PC-9 (cell line): ENCODE measurements at regions not wholly inside any gene's neighbourhood (a gene's known extent, or its start where the extent isn't known, plus 50 kb on each side); places are given as distances from the start of the nearest gene placed in this dataset.

Experiments
- BruUV-seq: library from RNA; stranded (reverse); fragments of 400-500 nt; replicated peaks from 2 replicates; lab custom pipeline; 2021; lab: Mats Ljungman, UMichigan
- CTCF ChIA-PET: fragments of 300-600 bp; sonication (Branson Sonifier 250); formaldehyde crosslinking; loops from one replicate; lab custom pipeline; 2022; ENCODE audit warnings: antibody characterized with exemption; lab: Charles Lee
- POLR2A ChIA-PET: fragments of 300-600 bp; sonication (Branson Sonifier 250); formaldehyde crosslinking; loops from one replicate; lab custom pipeline; 2022; ENCODE audit warnings: antibody characterized with exemption; ENCODE audit not compliant: unreplicated experiment; lab: Charles Lee
- DNase-seq, 2 experiments: peaks; one replicate each; pipeline versions ENCODE4 v3.0.0 to v3.0.0-alpha.2; 2015 to 2022; ENCODE audit warnings: mixed read lengths in 1 of 2
- H2AFZ ChIP-seq: fragments of 200-600 bp; sonication (generic); 2 replicates; pipeline ENCODE4 v1.8.1; 2017; ENCODE audit warnings: antibody characterized with exemption
- H3F3A ChIP-seq: fragments of 200-600 bp; sonication (generic); 2 replicates; pipeline ENCODE4 v1.8.1; 2017; ENCODE audit warnings: antibody characterized with exemption, mild to moderate bottlenecking, low read depth; ENCODE audit not compliant: insufficient read depth
- H3K27ac ChIP-seq: fragments of 200-600 bp; sonication (generic); 2 replicates; pipeline ENCODE4 v1.6.1; 2016; ENCODE audit warnings: mixed run types
- H3K27me3 ChIP-seq: fragments of 200-600 bp; sonication (generic); 2 replicates; pipeline ENCODE4 v1.6.1; 2016; ENCODE audit warnings: low read depth, mixed run types; ENCODE audit not compliant: insufficient read depth
- H3K36me3 ChIP-seq: fragments of 200-600 bp; sonication (generic); 2 replicates; pipeline ENCODE4 v1.6.1; 2016; ENCODE audit warnings: low read depth, mixed run types
- H3K4me1 ChIP-seq: fragments of 200-600 bp; sonication (generic); replicated peaks from 2 replicates; pipeline ENCODE4 v1.6.1; 2016; ENCODE audit warnings: mixed run types; ENCODE audit not compliant: insufficient read depth
- H3K4me2 ChIP-seq: fragments of 200-600 bp; sonication (generic); 2 replicates; pipeline ENCODE4 v1.6.1; 2017; ENCODE audit warnings: mixed run types
- H3K4me3 ChIP-seq: fragments of 200-600 bp; sonication (generic); 2 replicates; pipeline ENCODE4 v1.6.1; 2016; ENCODE audit warnings: mixed run types
- H3K79me2 ChIP-seq: fragments of 200-600 bp; sonication (generic); 2 replicates; pipeline ENCODE4 v1.6.1; 2017; ENCODE audit warnings: low read depth, mixed run types
- H3K9me2 ChIP-seq: fragments of 200-600 bp; sonication (generic); 2 replicates; pipeline ENCODE4 v1.8.1; 2017; ENCODE audit warnings: mild to moderate bottlenecking; ENCODE audit not compliant: insufficient read depth
- H3K9me3 ChIP-seq: fragments of 200-600 bp; sonication (generic); 2 replicates; pipeline ENCODE4 v1.8.1; 2016; ENCODE audit warnings: low read depth; ENCODE audit not compliant: insufficient read depth
- H4K20me1 ChIP-seq: fragments of 200-600 bp; sonication (generic); 2 replicates; pipeline ENCODE4 v1.8.1; 2017; ENCODE audit not compliant: insufficient read depth
- EZH2 ChIP-seq: fragments of 200-600 bp; sonication (generic); IDR thresholded peaks from 2 replicates; pipeline ENCODE4 v1.8.0; 2017; ENCODE audit warnings: antibody characterized with exemption, low read depth
- intact Hi-C: fragments of 100-400 bp; cut with micrococcal nuclease; formaldehyde crosslinking; loops from one replicate; pipeline ENCODE4 v1.10.0; 2022; ENCODE audit not compliant: unreplicated experiment
- TF ChIP-seq, protein P1 (sequence below): fragments of 200-600 bp; sonication (generic); conservative IDR thresholded peaks from 2 replicates; pipeline ENCODE4 v1.6.1; 2017; ENCODE audit warnings: mixed run types, antibody characterized with exemption, mild to moderate bottlenecking, moderate library complexity

GRCh38 chr6:53209681-53210080 is 61.0 kb upstream of the GCM1 start:
- H3K27ac ChIP-seq = no peak overlapping the region
- H3K4me1 ChIP-seq = no peaks in the 10 kb centered on the region
- intact Hi-C loops = no loop called here
- H3K9me3 ChIP-seq = no peaks in the 10 kb centered on the region
- no peak for DNase-seq
- H3K9me2 ChIP-seq = no peaks in the 10 kb centered on the region
- H2AFZ ChIP-seq = no peak overlapping the region
- H3K79me2 ChIP-seq = no peaks in the 10 kb centered on the region
- no peaks in the 10 kb centered on the region for H4K20me1 ChIP-seq
- POLR2A ChIA-PET = no interaction called here
- H3K27me3 ChIP-seq = no peaks in the 10 kb centered on the region
- no peak overlapping the region for H3K4me3 ChIP-seq
- no peak for TF ChIP-seq EZH2
- TF ChIP-seq, protein P1, sequence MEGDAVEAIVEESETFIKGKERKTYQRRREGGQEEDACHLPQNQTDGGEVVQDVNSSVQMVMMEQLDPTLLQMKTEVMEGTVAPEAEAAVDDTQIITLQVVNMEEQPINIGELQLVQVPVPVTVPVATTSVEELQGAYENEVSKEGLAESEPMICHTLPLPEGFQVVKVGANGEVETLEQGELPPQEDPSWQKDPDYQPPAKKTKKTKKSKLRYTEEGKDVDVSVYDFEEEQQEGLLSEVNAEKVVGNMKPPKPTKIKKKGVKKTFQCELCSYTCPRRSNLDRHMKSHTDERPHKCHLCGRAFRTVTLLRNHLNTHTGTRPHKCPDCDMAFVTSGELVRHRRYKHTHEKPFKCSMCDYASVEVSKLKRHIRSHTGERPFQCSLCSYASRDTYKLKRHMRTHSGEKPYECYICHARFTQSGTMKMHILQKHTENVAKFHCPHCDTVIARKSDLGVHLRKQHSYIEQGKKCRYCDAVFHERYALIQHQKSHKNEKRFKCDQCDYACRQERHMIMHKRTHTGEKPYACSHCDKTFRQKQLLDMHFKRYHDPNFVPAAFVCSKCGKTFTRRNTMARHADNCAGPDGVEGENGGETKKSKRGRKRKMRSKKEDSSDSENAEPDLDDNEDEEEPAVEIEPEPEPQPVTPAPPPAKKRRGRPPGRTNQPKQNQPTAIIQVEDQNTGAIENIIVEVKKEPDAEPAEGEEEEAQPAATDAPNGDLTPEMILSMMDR = no peak
- no TSS peak for BruUV-seq
- H3F3A ChIP-seq = no peaks in the 10 kb centered on the region
- CTCF ChIA-PET = no interaction called here
- no peaks in the 10 kb centered on the region for H3K36me3 ChIP-seq
- H3K4me2 ChIP-seq = no peak overlapping the region

DNA sequence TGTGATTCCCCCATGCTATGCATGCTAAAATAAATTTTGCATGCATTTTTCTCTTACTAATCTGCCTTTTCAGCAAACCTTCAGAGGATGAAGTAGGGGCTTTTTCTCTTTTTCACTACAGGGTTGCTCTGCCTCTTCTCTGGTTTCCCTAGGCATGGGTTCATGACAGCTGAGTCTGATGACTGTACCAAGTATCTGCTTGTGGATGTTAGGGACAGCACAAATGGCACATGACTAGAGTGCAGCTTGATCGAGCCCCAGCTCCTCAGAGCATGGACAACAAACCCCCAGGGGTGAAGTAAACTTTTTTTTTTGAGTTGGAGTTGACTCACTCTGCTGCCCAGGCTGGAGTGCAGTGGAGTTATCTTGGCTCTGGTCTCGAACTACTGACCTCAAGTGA is 57.1 kb upstream of the GCM1 start:
- Histone ChIP-seq H3K36me3 (no peaks in the 10 kb centered on the region), H3K27me3 (no peaks in the 10 kb centered on the region), H2AFZ (no peak overlapping the region), H3F3A (no peaks in the 10 kb centered on the region), H3K9me3 (no peaks in the 10 kb centered on the region), H3K9me2 (no peaks in the 10 kb centered on the region), H3K27ac (no peak overlapping the region), H3K79me2 (no peaks in the 10 kb centered on the region), H3K4me3 (no peak overlapping the region), H3K4me2 (no peak overlapping the region), H3K4me1 (no peaks in the 10 kb centered on the region), H4K20me1 (no peaks in the 10 kb centered on the region)
- CTCF ChIA-PET = no interaction called here
- TF ChIP-seq, protein P1 = no peak
- TF ChIP-seq EZH2 = no peak
- no peak for DNase-seq
- POLR2A ChIA-PET = no interaction called here
- BruUV-seq = no TSS peak
- intact Hi-C loops = no loop called here

GRCh38 chr6:53203483-53203882 is 54.8 kb upstream of the GCM1 start:
- CTCF ChIA-PET = no interaction called here
- no TSS peak for BruUV-seq

More at GRCh38 chr6:53203483-53203882, 54.8 kb upstream of the GCM1 start:
- H3K9me2 ChIP-seq = no peaks in the 10 kb centered on the region
- no peaks in the 10 kb centered on the region for H3K36me3 ChIP-seq
- POLR2A ChIA-PET = no interaction called here
- no peak overlapping the region for H2AFZ ChIP-seq
- no peaks in the 10 kb centered on the region for H3K79me2 ChIP-seq
- no peak overlapping the region for H3K4me2 ChIP-seq
- no peaks in the 10 kb centered on the region for H3K4me1 ChIP-seq
- H3F3A ChIP-seq = no peaks in the 10 kb centered on the region
- TF ChIP-seq, protein P1 = no peak
- TF ChIP-seq EZH2 = no peak
- DNase-seq = no peak
- H3K4me3 ChIP-seq = no peak overlapping the region
- no peak overlapping the region for H3K27ac ChIP-seq
- H4K20me1 ChIP-seq = no peaks in the 10 kb centered on the region
- intact Hi-C loops = no loop called here
- no peaks in the 10 kb centered on the region for H3K27me3 ChIP-seq
- no peaks in the 10 kb centered on the region for H3K9me3 ChIP-seq
